ENCODE measurements at regions not wholly inside any gene's neighbourhood (a gene's known extent, or its start where the extent isn't known, plus 50 kb on each side); places are given as distances from the start of the nearest gene placed in this dataset.
"Not testable (repeated sequence)": the region's sequence is repeated elsewhere in the genome, so short reads cannot be mapped to it uniquely, and the experiment has no call there.

GRCh38 chr10:22801785-22802184 lies 87.4 kb upstream of the PIP4K2A start (continued):
- TF ChIP-seq ATF6 (CRISPR knock-in tag; IDR thresholded peaks at IDR 0.05) (no peak), TEAD1 (CRISPR knock-in tag; IDR thresholded peaks at IDR 0.05) (no peak), EMX1 (CRISPR knock-in tag; IDR thresholded peaks at IDR 0.05) (no peak), NR2C2 (CRISPR knock-in tag; IDR thresholded peaks at IDR 0.05) (no peak), ELF4 (CRISPR knock-in tag; IDR thresholded peaks at IDR 0.05; ENCODE audit: low read depth) (no peak), USF1 (CRISPR knock-in tag; IDR thresholded peaks at IDR 0.05) (no peak)

GRCh38 chr10:22797796-22798195 lies 83.4 kb upstream of the PIP4K2A start:
- ATAC-seq, CTCF ChIA-PET, H3K4me3 Mint-ChIP-seq: not testable (repeated sequence)

GRCh38 chr10:22795546-22795945 lies 81.2 kb upstream of the PIP4K2A start:
- Mint-ChIP-seq H3K36me3 (no peaks in the 10 kb centered on the region), H3K27me3 (ENCODE audit: low read depth) (peaks cover 2% of the 10 kb centered on the region; the same call in 1 of the 2 replicates), H3K4me1 (no peaks in the 10 kb centered on the region), H3K4me3 (no peak overlapping the region), H3K9me3 (no peaks in the 10 kb centered on the region; the same call in 1 of the 2 replicates), H3K27ac (no peak overlapping the region)
- ChIA-PET CTCF (no interaction called here), POLR2A (no interaction called here)
- ATAC-seq (no peak), DNase-seq (ENCODE audit: low spot score) (no peak)
- no peak for TF ChIP-seq AR (CRISPR knock-in tag; IDR thresholded peaks at IDR 0.05)
- TF ChIP-seq ARID4B (CRISPR knock-in tag; IDR thresholded peaks at IDR 0.05; ENCODE audit: borderline replicate concordance), result no peak
- TF ChIP-seq ATF2 (CRISPR knock-in tag; IDR thresholded peaks at IDR 0.05; ENCODE audit: borderline replicate concordance, low read depth), result no peak
- TF ChIP-seq NFYB (CRISPR knock-in tag; conservative IDR thresholded peaks at IDR 0.05; ENCODE audit: low read depth), result no peak
- no peak for TF ChIP-seq NR3C1 (CRISPR knock-in tag; conservative IDR thresholded peaks at IDR 0.05; ENCODE audit: low read depth)
- TF ChIP-seq SOX15 (CRISPR knock-in tag; IDR thresholded peaks at IDR 0.05), result no peak
- no peak for TF ChIP-seq ETV6 (CRISPR knock-in tag; IDR thresholded peaks at IDR 0.05)
- TF ChIP-seq IRF2 (CRISPR knock-in tag; IDR thresholded peaks at IDR 0.05; ENCODE audit: borderline replicate concordance, low read depth), result no peak
- TF ChIP-seq PRDM15 (CRISPR knock-in tag; IDR thresholded peaks at IDR 0.05), result no peak

More at GRCh38 chr10:22797796-22798195, 83.4 kb upstream of the PIP4K2A start:
- H3K36me3 Mint-ChIP-seq; POLR2A ChIA-PET; H3K27me3 Mint-ChIP-seq (ENCODE audit: low read depth); DNase-seq (ENCODE audit: low spot score); H3K9me3 Mint-ChIP-seq; H3K27ac Mint-ChIP-seq; H3K4me1 Mint-ChIP-seq: not testable (repeated sequence)
